ENCODE measurements at regions not wholly inside any gene's neighbourhood (a gene's known extent, or its start where the extent isn't known, plus 50 kb on each side); places are given as distances from the start of the nearest gene placed in this dataset.

DNA sequence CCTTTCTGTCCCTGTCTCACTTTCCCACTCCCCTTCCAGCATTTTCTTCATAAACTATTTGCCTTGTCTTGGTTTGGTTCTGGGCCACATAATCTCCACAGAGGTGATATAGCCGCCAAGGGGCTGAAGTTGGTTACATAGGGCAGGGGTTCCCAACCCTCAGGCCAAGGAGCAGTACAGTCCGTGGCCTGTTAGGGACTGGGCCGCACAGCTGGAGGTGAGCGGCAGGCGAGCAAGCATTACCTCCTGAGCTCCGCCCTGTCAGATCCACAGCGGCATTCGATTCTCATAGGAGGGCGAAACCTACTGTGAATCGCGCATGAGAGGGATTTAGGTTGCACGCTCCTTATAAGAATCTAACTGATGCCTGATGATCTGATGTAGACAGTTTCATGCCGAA lies 80.6 kb upstream of the HIF1A start:
- TF ChIP-seq, protein P1, sequence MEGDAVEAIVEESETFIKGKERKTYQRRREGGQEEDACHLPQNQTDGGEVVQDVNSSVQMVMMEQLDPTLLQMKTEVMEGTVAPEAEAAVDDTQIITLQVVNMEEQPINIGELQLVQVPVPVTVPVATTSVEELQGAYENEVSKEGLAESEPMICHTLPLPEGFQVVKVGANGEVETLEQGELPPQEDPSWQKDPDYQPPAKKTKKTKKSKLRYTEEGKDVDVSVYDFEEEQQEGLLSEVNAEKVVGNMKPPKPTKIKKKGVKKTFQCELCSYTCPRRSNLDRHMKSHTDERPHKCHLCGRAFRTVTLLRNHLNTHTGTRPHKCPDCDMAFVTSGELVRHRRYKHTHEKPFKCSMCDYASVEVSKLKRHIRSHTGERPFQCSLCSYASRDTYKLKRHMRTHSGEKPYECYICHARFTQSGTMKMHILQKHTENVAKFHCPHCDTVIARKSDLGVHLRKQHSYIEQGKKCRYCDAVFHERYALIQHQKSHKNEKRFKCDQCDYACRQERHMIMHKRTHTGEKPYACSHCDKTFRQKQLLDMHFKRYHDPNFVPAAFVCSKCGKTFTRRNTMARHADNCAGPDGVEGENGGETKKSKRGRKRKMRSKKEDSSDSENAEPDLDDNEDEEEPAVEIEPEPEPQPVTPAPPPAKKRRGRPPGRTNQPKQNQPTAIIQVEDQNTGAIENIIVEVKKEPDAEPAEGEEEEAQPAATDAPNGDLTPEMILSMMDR (IDR thresholded peaks at IDR 0.05 in 2 of 3, conservative IDR thresholded peaks at IDR 0.05 in 1 of 3; ENCODE audit: borderline replicate concordance in 1 of 3, insufficient read depth in 1 of 3, low read depth in 2 of 3, low read length in 2 of 3): no peak
- TF ChIP-seq POLR2A (IDR thresholded peaks at IDR 0.05; ENCODE audit: borderline replicate concordance, extremely low read depth, insufficient read depth, insufficient read length): no peak
- TF ChIP-seq EGR1 (IDR thresholded peaks at IDR 0.05; ENCODE audit: low read depth): no peak
- TF ChIP-seq, protein P2, sequence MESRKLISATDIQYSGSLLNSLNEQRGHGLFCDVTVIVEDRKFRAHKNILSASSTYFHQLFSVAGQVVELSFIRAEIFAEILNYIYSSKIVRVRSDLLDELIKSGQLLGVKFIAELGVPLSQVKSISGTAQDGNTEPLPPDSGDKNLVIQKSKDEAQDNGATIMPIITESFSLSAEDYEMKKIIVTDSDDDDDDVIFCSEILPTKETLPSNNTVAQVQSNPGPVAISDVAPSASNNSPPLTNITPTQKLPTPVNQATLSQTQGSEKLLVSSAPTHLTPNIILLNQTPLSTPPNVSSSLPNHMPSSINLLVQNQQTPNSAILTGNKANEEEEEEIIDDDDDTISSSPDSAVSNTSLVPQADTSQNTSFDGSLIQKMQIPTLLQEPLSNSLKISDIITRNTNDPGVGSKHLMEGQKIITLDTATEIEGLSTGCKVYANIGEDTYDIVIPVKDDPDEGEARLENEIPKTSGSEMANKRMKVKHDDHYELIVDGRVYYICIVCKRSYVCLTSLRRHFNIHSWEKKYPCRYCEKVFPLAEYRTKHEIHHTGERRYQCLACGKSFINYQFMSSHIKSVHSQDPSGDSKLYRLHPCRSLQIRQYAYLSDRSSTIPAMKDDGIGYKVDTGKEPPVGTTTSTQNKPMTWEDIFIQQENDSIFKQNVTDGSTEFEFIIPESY (IDR thresholded peaks at IDR 0.05; ENCODE audit: extremely low read depth, insufficient replicate concordance, low read length): no peak
- no peak for TF ChIP-seq CEBPB (IDR thresholded peaks at IDR 0.05; ENCODE audit: low read depth)
- TF ChIP-seq RAD21 (IDR thresholded peaks at IDR 0.05; ENCODE audit: low read depth): no peak
- no peak for TF ChIP-seq ZNF274 (IDR thresholded peaks at IDR 0.05; ENCODE audit: low read depth, low read length)
- no peak for TF ChIP-seq POLR2AphosphoS5 (IDR thresholded peaks at IDR 0.05; ENCODE audit: low read depth, low read length)
- no peak for TF ChIP-seq ELF1 (IDR thresholded peaks at IDR 0.05; ENCODE audit: borderline replicate concordance, low read depth)
- TF ChIP-seq SIN3A (IDR thresholded peaks at IDR 0.05; ENCODE audit: low read depth): no peak
- TF ChIP-seq EZH2 (IDR thresholded peaks at IDR 0.05): no peak
- TF ChIP-seq, protein P3, sequence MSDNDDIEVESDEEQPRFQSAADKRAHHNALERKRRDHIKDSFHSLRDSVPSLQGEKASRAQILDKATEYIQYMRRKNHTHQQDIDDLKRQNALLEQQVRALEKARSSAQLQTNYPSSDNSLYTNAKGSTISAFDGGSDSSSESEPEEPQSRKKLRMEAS (IDR thresholded peaks at IDR 0.05): no peak
- no peak for TF ChIP-seq ZFX (IDR thresholded peaks at IDR 0.05)
- TF ChIP-seq JUND (IDR thresholded peaks at IDR 0.05): no peak
